ENCODE measurements at regions not wholly inside any gene's neighbourhood (a gene's known extent, or its start where the extent isn't known, plus 50 kb on each side); places are given as distances from the start of the nearest gene placed in this dataset.

DNA sequence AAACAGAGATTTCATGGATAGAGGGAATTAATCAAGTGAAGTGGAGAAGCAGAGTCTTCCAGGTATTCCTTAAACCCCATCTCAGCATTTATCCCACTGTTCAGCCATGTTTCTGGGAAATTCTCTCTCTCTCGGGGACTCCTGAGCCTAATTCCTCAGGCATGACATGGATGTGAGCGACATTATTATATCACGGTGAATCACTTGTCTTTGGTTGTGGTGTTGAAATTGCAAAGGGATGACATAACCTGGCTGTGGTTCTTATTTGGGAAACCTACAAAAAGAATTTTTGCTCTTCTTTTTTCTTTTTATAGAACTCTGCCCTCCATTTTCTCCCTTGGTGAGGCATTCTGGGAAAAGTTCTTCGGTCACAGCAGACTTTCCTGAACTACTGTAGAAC is 457.9 kb upstream of the PTGER4 start:
- H3K56ac ChIP-seq (ENCODE audit: low read length): no peak overlapping the region
- no peaks in the 10 kb centered on the region for H3K36me3 ChIP-seq (ENCODE audit: control insufficient read depth, insufficient read depth, low read length)
- no peak overlapping the region for H3K18ac ChIP-seq (ENCODE audit: low read length)
- peaks cover 4% of the 10 kb centered on the region for H3K4me1 ChIP-seq (ENCODE audit: control insufficient read depth, low read depth, low read length)
- H3K4me3 ChIP-seq (ENCODE audit: low read length): no peak overlapping the region
- H3K79me1 ChIP-seq (ENCODE audit: low read length): no peaks in the 10 kb centered on the region
- H3K9ac ChIP-seq (ENCODE audit: low read length): no peak overlapping the region
- no peak overlapping the region for H2BK120ac ChIP-seq (ENCODE audit: low read depth, low read length)
- no peak overlapping the region for H2BK15ac ChIP-seq (replicated peaks; ENCODE audit: low read depth)
- H3K79me2 ChIP-seq (ENCODE audit: control insufficient read depth, insufficient read depth, low read length): no peaks in the 10 kb centered on the region
- no CpG with 5 or more reads among the region's 4 CpGs for WGBS (ENCODE audit: extremely low coverage, insufficient coverage, low lambda C conversion rate)
- no peak overlapping the region for H4K5ac ChIP-seq (ENCODE audit: low read length)
- no peak overlapping the region for H3K23ac ChIP-seq (ENCODE audit: low read length)
- no peak overlapping the region for H3K4me2 ChIP-seq (ENCODE audit: low read length)
- H2BK5ac ChIP-seq (ENCODE audit: low read length): no peak overlapping the region
- no peak overlapping the region for H3K27ac ChIP-seq (ENCODE audit: low read depth, low read length)
- DNase-seq: no peak
- H3K4ac ChIP-seq (ENCODE audit: low read depth, low read length): no peak overlapping the region
- no peak overlapping the region for H2AK5ac ChIP-seq (ENCODE audit: low read length)
- H3K27me3 ChIP-seq (ENCODE audit: insufficient read depth, low read length, poor library complexity): no peaks in the 10 kb centered on the region
- no peak overlapping the region for H4K8ac ChIP-seq (ENCODE audit: low read depth, low read length)

DNA sequence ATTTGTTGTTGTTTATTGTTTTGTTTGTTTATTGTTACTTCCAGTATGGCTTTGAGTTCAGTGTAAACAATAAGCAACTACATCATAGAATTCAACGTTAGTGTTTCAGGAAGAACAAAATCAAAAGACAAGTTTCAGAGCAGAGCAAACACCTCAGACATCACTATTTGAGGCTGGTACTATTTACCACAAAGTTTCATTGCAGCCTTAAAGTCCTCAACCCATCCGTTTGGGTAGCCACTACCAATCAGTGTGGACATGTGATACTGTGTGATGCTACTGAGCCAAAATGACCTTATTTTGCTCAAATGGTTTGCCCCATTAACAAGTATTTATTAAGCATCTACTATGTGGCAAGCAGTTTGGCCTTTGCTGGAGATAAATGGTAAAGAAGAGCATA is 458.5 kb upstream of the PTGER4 start:
- no peak overlapping the region for H3K9ac ChIP-seq (ENCODE audit: low read length)
- no peaks in the 10 kb centered on the region for H3K79me2 ChIP-seq (ENCODE audit: control insufficient read depth, insufficient read depth, low read length)
- H3K79me1 ChIP-seq (ENCODE audit: low read length): no peaks in the 10 kb centered on the region
- no peak overlapping the region for H3K56ac ChIP-seq (ENCODE audit: low read length)
- no peak overlapping the region for H4K5ac ChIP-seq (ENCODE audit: low read length)
- WGBS (ENCODE audit: extremely low coverage, insufficient coverage, low lambda C conversion rate): no CpG with 5 or more reads among the region's 2 CpGs
- H2BK15ac ChIP-seq (replicated peaks; ENCODE audit: low read depth): no peak overlapping the region
- H3K4me1 ChIP-seq (ENCODE audit: control insufficient read depth, low read depth, low read length): peaks cover 4% of the 10 kb centered on the region
- H4K8ac ChIP-seq (ENCODE audit: low read depth, low read length): no peak overlapping the region
- H3K18ac ChIP-seq (ENCODE audit: low read length): no peak overlapping the region
- H3K27ac ChIP-seq (ENCODE audit: low read depth, low read length): no peak overlapping the region
- no peak overlapping the region for H3K23ac ChIP-seq (ENCODE audit: low read length)
- H2AK5ac ChIP-seq (ENCODE audit: low read length): no peak overlapping the region
- DNase-seq: no peak
- H3K4me2 ChIP-seq (ENCODE audit: low read length): no peak overlapping the region
- no peaks in the 10 kb centered on the region for H3K27me3 ChIP-seq (ENCODE audit: insufficient read depth, low read length, poor library complexity)
- H3K4me3 ChIP-seq (ENCODE audit: low read length): no peak overlapping the region
- no peak overlapping the region for H3K4ac ChIP-seq (ENCODE audit: low read depth, low read length)
- H3K36me3 ChIP-seq (ENCODE audit: control insufficient read depth, insufficient read depth, low read length): no peaks in the 10 kb centered on the region
- no peak overlapping the region for H2BK5ac ChIP-seq (ENCODE audit: low read length)
- H2BK120ac ChIP-seq (ENCODE audit: low read depth, low read length): no peak overlapping the region

DNA sequence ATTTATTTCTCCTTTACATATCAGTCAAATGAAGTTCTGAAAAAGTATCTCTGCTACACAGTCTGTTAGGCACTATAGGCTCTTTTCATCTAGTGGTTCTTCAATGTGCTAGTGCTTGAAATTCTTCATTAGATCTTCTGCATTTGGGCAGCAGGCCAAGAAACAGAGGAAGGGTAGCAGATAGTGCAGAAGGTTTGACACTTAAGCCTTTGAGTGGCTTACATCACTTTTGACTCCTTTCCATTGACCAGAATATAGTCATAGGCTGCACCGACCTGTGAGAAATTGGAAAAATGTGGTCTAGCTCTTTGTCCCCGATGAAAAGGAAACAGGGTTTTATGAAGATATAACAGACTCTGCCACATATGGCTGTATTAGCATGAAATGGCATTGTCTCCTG is 459.5 kb upstream of the PTGER4 start:
- Histone ChIP-seq H3K23ac (ENCODE audit: low read length) (no peak overlapping the region), H4K5ac (ENCODE audit: low read length) (no peak overlapping the region), H3K18ac (ENCODE audit: low read length) (no peak overlapping the region), H2BK120ac (ENCODE audit: low read depth, low read length) (no peak overlapping the region), H2BK5ac (ENCODE audit: low read length) (no peak overlapping the region), H3K9ac (ENCODE audit: low read length) (no peak overlapping the region), H3K27me3 (ENCODE audit: insufficient read depth, low read length, poor library complexity) (no peaks in the 10 kb centered on the region), H2AK5ac (ENCODE audit: low read length) (no peak overlapping the region), H3K4me1 (ENCODE audit: control insufficient read depth, low read depth, low read length) (no peaks in the 10 kb centered on the region), H3K56ac (ENCODE audit: low read length) (no peak overlapping the region), H3K4ac (ENCODE audit: low read depth, low read length) (no peak overlapping the region), H2BK15ac (replicated peaks; ENCODE audit: low read depth) (no peak overlapping the region), H3K79me2 (ENCODE audit: control insufficient read depth, insufficient read depth, low read length) (no peaks in the 10 kb centered on the region), H3K4me2 (ENCODE audit: low read length) (no peak overlapping the region), H3K4me3 (ENCODE audit: low read length) (no peak overlapping the region), H3K36me3 (ENCODE audit: control insufficient read depth, insufficient read depth, low read length) (no peaks in the 10 kb centered on the region), H3K79me1 (ENCODE audit: low read length) (no peaks in the 10 kb centered on the region), H3K27ac (ENCODE audit: low read depth, low read length) (no peak overlapping the region), H4K8ac (ENCODE audit: low read depth, low read length) (no peak overlapping the region)
- DNase-seq: no peak
- no CpG with 5 or more reads among the region's 2 CpGs for WGBS (ENCODE audit: extremely low coverage, insufficient coverage, low lambda C conversion rate)

DNA sequence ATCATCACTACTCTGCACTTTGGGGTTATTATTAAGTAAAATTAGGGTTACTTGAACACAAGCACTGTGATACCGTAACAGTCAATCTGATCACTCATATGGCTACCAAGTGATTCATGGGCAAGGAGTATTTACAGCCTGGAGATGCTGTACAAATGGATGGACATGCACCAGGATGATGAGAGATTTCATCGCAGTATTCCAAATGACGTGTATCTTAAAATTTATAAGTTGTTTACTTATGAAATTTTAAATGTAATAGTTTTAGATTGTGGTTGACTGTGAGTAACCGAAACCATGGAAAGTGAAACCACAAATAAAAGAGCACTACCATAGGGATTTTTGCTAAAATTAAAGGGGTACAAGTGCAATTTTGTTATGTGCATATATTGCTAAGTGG is 462.2 kb upstream of the PTGER4 start:
- Histone ChIP-seq H2AK5ac (ENCODE audit: low read length) (no peak overlapping the region), H3K56ac (ENCODE audit: low read length) (no peak overlapping the region)
- 100% methylated on average over 2 of the region's 4 CpGs for WGBS (ENCODE audit: extremely low coverage, insufficient coverage, low lambda C conversion rate)

DNA sequence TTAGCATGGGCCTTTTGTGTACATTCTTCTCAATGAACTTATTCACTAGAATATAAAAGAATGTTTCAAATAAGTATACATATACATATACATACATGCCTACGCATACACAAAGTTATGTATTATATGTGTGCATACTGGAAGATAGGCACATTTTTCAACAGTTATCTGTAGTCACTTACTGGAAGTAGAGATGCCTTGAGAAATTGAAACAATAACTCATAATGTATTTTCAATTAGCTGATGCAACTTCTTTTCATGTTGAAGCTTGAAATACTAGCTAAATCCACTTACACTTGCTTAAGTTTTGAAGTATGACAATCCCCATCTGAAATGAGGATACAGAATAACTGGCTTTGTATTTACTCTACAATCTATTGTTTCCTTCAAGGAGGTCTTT is 469.0 kb upstream of the PTGER4 start:
- Histone ChIP-seq H3K79me1 (ENCODE audit: low read length) (no peaks in the 10 kb centered on the region), H3K56ac (ENCODE audit: low read length) (no peak overlapping the region)
- WGBS (ENCODE audit: extremely low coverage, insufficient coverage, low lambda C conversion rate): no CpG with 5 or more reads among the region's 1 CpG

More for the DNA sequence above, 462.2 kb upstream of the PTGER4 start:
- Histone ChIP-seq H3K18ac (ENCODE audit: low read length) (no peak overlapping the region), H3K36me3 (ENCODE audit: control insufficient read depth, insufficient read depth, low read length) (no peaks in the 10 kb centered on the region), H4K8ac (ENCODE audit: low read depth, low read length) (no peak overlapping the region), H3K27ac (ENCODE audit: low read depth, low read length) (no peak overlapping the region), H3K4ac (ENCODE audit: low read depth, low read length) (no peak overlapping the region), H3K27me3 (ENCODE audit: insufficient read depth, low read length, poor library complexity) (no peaks in the 10 kb centered on the region), H3K9ac (ENCODE audit: low read length) (no peak overlapping the region), H3K4me3 (ENCODE audit: low read length) (no peak overlapping the region), H3K79me1 (ENCODE audit: low read length) (no peaks in the 10 kb centered on the region), H3K79me2 (ENCODE audit: control insufficient read depth, insufficient read depth, low read length) (no peaks in the 10 kb centered on the region), H2BK15ac (replicated peaks; ENCODE audit: low read depth) (no peak overlapping the region), H4K5ac (ENCODE audit: low read length) (no peak overlapping the region), H3K4me1 (ENCODE audit: control insufficient read depth, low read depth, low read length) (no peaks in the 10 kb centered on the region), H3K4me2 (ENCODE audit: low read length) (no peak overlapping the region), H3K23ac (ENCODE audit: low read length) (no peak overlapping the region), H2BK5ac (ENCODE audit: low read length) (no peak overlapping the region), H2BK120ac (ENCODE audit: low read depth, low read length) (no peak overlapping the region)
- DNase-seq: no peak

DNA sequence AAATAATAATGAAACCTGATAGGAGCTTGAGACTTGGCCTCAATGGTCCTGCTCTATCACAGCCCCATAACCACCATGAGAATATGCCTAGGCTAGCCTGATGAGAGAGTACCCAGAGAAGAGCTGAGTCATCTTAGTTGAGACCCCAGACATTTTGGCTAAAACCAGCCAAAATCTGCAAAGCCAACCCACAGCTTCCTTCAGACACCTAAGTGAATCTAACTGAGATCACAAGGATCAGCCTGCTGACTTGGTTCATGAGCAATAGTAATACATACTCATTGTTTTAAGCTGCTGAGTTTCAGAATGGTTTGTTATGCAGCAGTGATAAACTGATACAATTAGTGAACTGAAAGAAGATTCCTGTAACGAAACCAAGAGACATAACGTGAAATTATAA is 473.7 kb upstream of the PTGER4 start:
- no peak overlapping the region for H2AK5ac ChIP-seq (ENCODE audit: low read length)
- no CpG with 5 or more reads among the region's 2 CpGs for WGBS (ENCODE audit: extremely low coverage, insufficient coverage, low lambda C conversion rate)
- no peak overlapping the region for H3K23ac ChIP-seq (ENCODE audit: low read length)
- no peak overlapping the region for H3K4me2 ChIP-seq (ENCODE audit: low read length)
- no peak overlapping the region for H2BK120ac ChIP-seq (ENCODE audit: low read depth, low read length)
- H4K8ac ChIP-seq (ENCODE audit: low read depth, low read length): no peak overlapping the region
- no peaks in the 10 kb centered on the region for H3K36me3 ChIP-seq (ENCODE audit: control insufficient read depth, insufficient read depth, low read length)
- no peak overlapping the region for H3K27ac ChIP-seq (ENCODE audit: low read depth, low read length)
- no peaks in the 10 kb centered on the region for H3K27me3 ChIP-seq (ENCODE audit: insufficient read depth, low read length, poor library complexity)
- H2BK15ac ChIP-seq (replicated peaks; ENCODE audit: low read depth): no peak overlapping the region
- H3K79me1 ChIP-seq (ENCODE audit: low read length): no peaks in the 10 kb centered on the region
- no peak overlapping the region for H3K4me3 ChIP-seq (ENCODE audit: low read length)
- no peak for DNase-seq
- no peak overlapping the region for H2BK5ac ChIP-seq (ENCODE audit: low read length)
- no peak overlapping the region for H4K5ac ChIP-seq (ENCODE audit: low read length)
- no peak overlapping the region for H3K18ac ChIP-seq (ENCODE audit: low read length)
- H3K56ac ChIP-seq (ENCODE audit: low read length): no peak overlapping the region
- H3K4ac ChIP-seq (ENCODE audit: low read depth, low read length): no peak overlapping the region
- no peaks in the 10 kb centered on the region for H3K79me2 ChIP-seq (ENCODE audit: control insufficient read depth, insufficient read depth, low read length)
- no peaks in the 10 kb centered on the region for H3K4me1 ChIP-seq (ENCODE audit: control insufficient read depth, low read depth, low read length)
- H3K9ac ChIP-seq (ENCODE audit: low read length): no peak overlapping the region

More for the DNA sequence above, 469.0 kb upstream of the PTGER4 start:
- H2BK5ac ChIP-seq (ENCODE audit: low read length): no peak overlapping the region
- H3K79me2 ChIP-seq (ENCODE audit: control insufficient read depth, insufficient read depth, low read length): no peaks in the 10 kb centered on the region
- no peak overlapping the region for H3K4me2 ChIP-seq (ENCODE audit: low read length)
- no peaks in the 10 kb centered on the region for H3K27me3 ChIP-seq (ENCODE audit: insufficient read depth, low read length, poor library complexity)
- H3K4me1 ChIP-seq (ENCODE audit: control insufficient read depth, low read depth, low read length): no peaks in the 10 kb centered on the region
- H3K36me3 ChIP-seq (ENCODE audit: control insufficient read depth, insufficient read depth, low read length): no peaks in the 10 kb centered on the region
- H3K4ac ChIP-seq (ENCODE audit: low read depth, low read length): no peak overlapping the region
- no peak overlapping the region for H2BK15ac ChIP-seq (replicated peaks; ENCODE audit: low read depth)
- H3K18ac ChIP-seq (ENCODE audit: low read length): no peak overlapping the region
- DNase-seq: no peak
- H4K8ac ChIP-seq (ENCODE audit: low read depth, low read length): no peak overlapping the region
- H3K9ac ChIP-seq (ENCODE audit: low read length): no peak overlapping the region
- no peak overlapping the region for H3K27ac ChIP-seq (ENCODE audit: low read depth, low read length)
- H3K4me3 ChIP-seq (ENCODE audit: low read length): no peak overlapping the region
- H2AK5ac ChIP-seq (ENCODE audit: low read length): no peak overlapping the region
- H2BK120ac ChIP-seq (ENCODE audit: low read depth, low read length): no peak overlapping the region
- H4K5ac ChIP-seq (ENCODE audit: low read length): no peak overlapping the region
- H3K23ac ChIP-seq (ENCODE audit: low read length): no peak overlapping the region
